Erythroblast (primary cell): ENCODE measurements at regions not wholly inside any gene's neighbourhood (a gene's known extent, or its start where the extent isn't known, plus 50 kb on each side); places are given as distances from the start of the nearest gene placed in this dataset.

Experiments
- GATA1 ChIP-seq: IDR thresholded peaks from 2 replicates; pipeline ENCODE4 v1.6.1; 2011; ENCODE audit warnings: low read depth, mild to moderate bottlenecking, control low read depth, low read length, moderate library complexity
- POLR2A ChIP-seq: IDR thresholded peaks from 2 replicates; pipeline ENCODE4 v1.6.1; 2011; ENCODE audit warnings: mild to moderate bottlenecking, low read length

GRCh38 chr13:56893843-56894242 is 246.9 kb upstream of the PRR20A start:
- TF ChIP-seq POLR2A (no peak), GATA1 (no peak)
